Activated CD4-positive, alpha-beta memory T cell treated with anti-CD3 and anti-CD28 coated beads, Interleukin-2, amount 10 ng/mL, durations not matched to agents 7 days and 5 days (primary cell): ENCODE measurements at regions not wholly inside any gene's neighbourhood (a gene's known extent, or its start where the extent isn't known, plus 50 kb on each side); places are given as distances from the start of the nearest gene placed in this dataset.

Source experiments
- CTCF ChIA-PET: fragments of 350-600 bp; sonication (Branson Sonifier 250); formaldehyde crosslinking; loops from one replicate; lab custom pipeline; 2021; ENCODE audit warnings: antibody characterized with exemption, inconsistent platforms; lab: Charles Lee
- POLR2A ChIA-PET: fragments of 350-600 bp; sonication (Branson Sonifier 250); formaldehyde crosslinking; loops from one replicate; lab custom pipeline; 2021; ENCODE audit warnings: antibody characterized with exemption; lab: Charles Lee
- DNase-seq: peaks from one replicate; pipeline ENCODE4 v3.0.0-alpha.2; 2020
- H3K27ac Mint-ChIP-seq: one replicate; pipeline ENCODE4 v1.8.0; 2021; ENCODE audit warnings: mild to moderate bottlenecking, mixed read lengths
- H3K27me3 Mint-ChIP-seq: one replicate; pipeline ENCODE4 v1.8.0; 2021; ENCODE audit warnings: mixed read lengths
- H3K36me3 Mint-ChIP-seq: one replicate; pipeline ENCODE4 v1.8.0; 2021; ENCODE audit warnings: low read depth, mixed read lengths
- H3K4me1 Mint-ChIP-seq: one replicate; pipeline ENCODE4 v1.8.0; 2021; ENCODE audit warnings: mixed read lengths
- H3K4me3 Mint-ChIP-seq: one replicate; pipeline ENCODE4 v1.8.0; 2021; ENCODE audit warnings: mild to moderate bottlenecking, mixed read lengths
- H3K9me3 Mint-ChIP-seq: one replicate; pipeline ENCODE4 v1.8.0; 2021; ENCODE audit warnings: mixed read lengths

- Mint-ChIP-seq H3K27ac (no peak overlapping the region), H3K4me3 (no peak overlapping the region), H3K4me1 (no peaks in the 10 kb centered on the region), H3K9me3 (no peaks in the 10 kb centered on the region), H3K36me3 (no peaks in the 10 kb centered on the region), H3K27me3 (peaks cover 13% of the 10 kb centered on the region)
- POLR2A ChIA-PET = no interaction called here
- CTCF ChIA-PET = no interaction called here
- no peak for DNase-seq
These were observed 116.7 kb downstream of the KCNF1 start for GRCh38 chr2:11028407-11028916.

- Mint-ChIP-seq H3K27me3 (peaks cover 13% of the 10 kb centered on the region), H3K36me3 (no peaks in the 10 kb centered on the region), H3K4me3 (no peak overlapping the region), H3K4me1 (no peaks in the 10 kb centered on the region), H3K27ac (peak overlapping the region; percentile 6), H3K9me3 (no peaks in the 10 kb centered on the region)
- CTCF ChIA-PET = no interaction called here
- DNase-seq = no peak
- POLR2A ChIA-PET = no interaction called here
These were observed 117.4 kb downstream of the KCNF1 start for GRCh38 chr2:11029136-11029535.

GRCh38 chr2:11030036-11030435, 118.3 kb downstream of the KCNF1 start:
- ChIA-PET POLR2A (no interaction called here), CTCF (no interaction called here)
- no peak for DNase-seq
- Mint-ChIP-seq H3K4me3 (no peak overlapping the region), H3K4me1 (no peaks in the 10 kb centered on the region), H3K9me3 (no peaks in the 10 kb centered on the region), H3K27me3 (peaks cover 13% of the 10 kb centered on the region), H3K27ac (no peak overlapping the region), H3K36me3 (no peaks in the 10 kb centered on the region)

GRCh38 chr2:11030909-11031308, 119.2 kb downstream of the KCNF1 start:
- Mint-ChIP-seq H3K4me3 (no peak overlapping the region), H3K9me3 (peaks cover under 1% of the 10 kb centered on the region), H3K27me3 (peaks cover 15% of the 10 kb centered on the region), H3K4me1 (no peaks in the 10 kb centered on the region), H3K36me3 (no peaks in the 10 kb centered on the region), H3K27ac (no peak overlapping the region)
- ChIA-PET CTCF (no interaction called here), POLR2A (no interaction called here)
- DNase-seq = no peak

- DNase-seq = no peak
These were observed 120.1 kb downstream of the KCNF1 start for GRCh38 chr2:11031876-11032275.

GRCh38 chr2:11032396-11032795, 120.7 kb downstream of the KCNF1 start:
- POLR2A ChIA-PET = no interaction called here
- no peak for DNase-seq
- peaks cover 28% of the 10 kb centered on the region for H3K27me3 Mint-ChIP-seq
- H3K4me3 Mint-ChIP-seq = no peak overlapping the region
- H3K36me3 Mint-ChIP-seq = no peaks in the 10 kb centered on the region
- CTCF ChIA-PET = no interaction called here
- peaks cover 4% of the 10 kb centered on the region for H3K9me3 Mint-ChIP-seq
- no peaks in the 10 kb centered on the region for H3K4me1 Mint-ChIP-seq
- H3K27ac Mint-ChIP-seq = no peak overlapping the region

More at GRCh38 chr2:11031876-11032275, 120.1 kb downstream of the KCNF1 start:
- no peaks in the 10 kb centered on the region for H3K36me3 Mint-ChIP-seq
- CTCF ChIA-PET = no interaction called here
- H3K27me3 Mint-ChIP-seq = peaks cover 24% of the 10 kb centered on the region
- POLR2A ChIA-PET = no interaction called here
- no peak overlapping the region for H3K4me3 Mint-ChIP-seq
- peaks cover 4% of the 10 kb centered on the region for H3K9me3 Mint-ChIP-seq
- H3K4me1 Mint-ChIP-seq = no peaks in the 10 kb centered on the region
- no peak overlapping the region for H3K27ac Mint-ChIP-seq

GRCh38 chr2:11033114-11033513, 121.4 kb downstream of the KCNF1 start:
- DNase-seq = no peak
- H3K36me3 Mint-ChIP-seq = no peaks in the 10 kb centered on the region
- no peak overlapping the region for H3K27ac Mint-ChIP-seq
- no peaks in the 10 kb centered on the region for H3K4me1 Mint-ChIP-seq
- peaks cover 6% of the 10 kb centered on the region for H3K9me3 Mint-ChIP-seq
- H3K27me3 Mint-ChIP-seq = peaks cover 30% of the 10 kb centered on the region
- no peak overlapping the region for H3K4me3 Mint-ChIP-seq
- POLR2A ChIA-PET = no interaction called here
- CTCF ChIA-PET = no interaction called here

GRCh38 chr2:11038641-11039040, 116.6 kb upstream of the SLC66A3 start:
- no peak for DNase-seq
- ChIA-PET POLR2A (no interaction called here), CTCF (no interaction called here)
- peaks cover 42% of the 10 kb centered on the region for H3K27me3 Mint-ChIP-seq
- H3K27ac Mint-ChIP-seq = no peak overlapping the region
- no peaks in the 10 kb centered on the region for H3K36me3 Mint-ChIP-seq
- H3K4me1 Mint-ChIP-seq = no peaks in the 10 kb centered on the region
- H3K9me3 Mint-ChIP-seq = peaks cover 6% of the 10 kb centered on the region
- H3K4me3 Mint-ChIP-seq = no peak overlapping the region

GRCh38 chr2:11040992-11041391, 114.3 kb upstream of the SLC66A3 start:
- peaks cover 4% of the 10 kb centered on the region for H3K9me3 Mint-ChIP-seq
- ChIA-PET POLR2A (no interaction called here), CTCF (no interaction called here)
- no peaks in the 10 kb centered on the region for H3K4me1 Mint-ChIP-seq
- H3K27ac Mint-ChIP-seq = no peak overlapping the region
- H3K27me3 Mint-ChIP-seq = peaks cover 43% of the 10 kb centered on the region
- no peak for DNase-seq
- H3K4me3 Mint-ChIP-seq = no peak overlapping the region
- no peaks in the 10 kb centered on the region for H3K36me3 Mint-ChIP-seq

GRCh38 chr2:11042841-11043240, 112.4 kb upstream of the SLC66A3 start:
- POLR2A ChIA-PET = no interaction called here
- Mint-ChIP-seq H3K4me1 (no peaks in the 10 kb centered on the region), H3K27me3 (peaks cover 31% of the 10 kb centered on the region), H3K27ac (no peak overlapping the region), H3K36me3 (no peaks in the 10 kb centered on the region), H3K4me3 (no peak overlapping the region), H3K9me3 (peaks cover 2% of the 10 kb centered on the region)
- CTCF ChIA-PET = no interaction called here
- no peak for DNase-seq

- Mint-ChIP-seq H3K27ac (no peak overlapping the region), H3K4me1 (no peaks in the 10 kb centered on the region), H3K36me3 (no peaks in the 10 kb centered on the region), H3K9me3 (no peaks in the 10 kb centered on the region), H3K27me3 (peaks cover 28% of the 10 kb centered on the region), H3K4me3 (no peak overlapping the region)
- ChIA-PET POLR2A (no interaction called here), CTCF (no interaction called here)
- no peak for DNase-seq
These were observed 112.0 kb upstream of the SLC66A3 start for GRCh38 chr2:11043245-11043644.

GRCh38 chr2:11044201-11044600, 111.1 kb upstream of the SLC66A3 start:
- Mint-ChIP-seq H3K27me3 (peaks cover 26% of the 10 kb centered on the region), H3K36me3 (no peaks in the 10 kb centered on the region), H3K4me1 (no peaks in the 10 kb centered on the region), H3K9me3 (no peaks in the 10 kb centered on the region), H3K4me3 (no peak overlapping the region), H3K27ac (no peak overlapping the region)
- ChIA-PET CTCF (no interaction called here), POLR2A (no interaction called here)
- DNase-seq = no peak

- peaks cover 19% of the 10 kb centered on the region for H3K27me3 Mint-ChIP-seq
- H3K27ac Mint-ChIP-seq = no peak overlapping the region
- no peak overlapping the region for H3K4me3 Mint-ChIP-seq
- POLR2A ChIA-PET = no interaction called here
- H3K4me1 Mint-ChIP-seq = no peaks in the 10 kb centered on the region
- H3K36me3 Mint-ChIP-seq = no peaks in the 10 kb centered on the region
- CTCF ChIA-PET = no interaction called here
- no peak for DNase-seq
- H3K9me3 Mint-ChIP-seq = no peaks in the 10 kb centered on the region
These were observed 110.0 kb upstream of the SLC66A3 start for GRCh38 chr2:11045294-11045693.

- no peaks in the 10 kb centered on the region for H3K9me3 Mint-ChIP-seq
- no peak for DNase-seq
- no peak overlapping the region for H3K27ac Mint-ChIP-seq
- H3K4me1 Mint-ChIP-seq = no peaks in the 10 kb centered on the region
- H3K27me3 Mint-ChIP-seq = peaks cover 5% of the 10 kb centered on the region
- H3K36me3 Mint-ChIP-seq = no peaks in the 10 kb centered on the region
- CTCF ChIA-PET = no interaction called here
- POLR2A ChIA-PET = no interaction called here
- no peak overlapping the region for H3K4me3 Mint-ChIP-seq
These were observed 106.8 kb upstream of the SLC66A3 start for GRCh38 chr2:11048335-11049008.
